ENCODE measurements at regions not wholly inside any gene's neighbourhood (a gene's known extent, or its start where the extent isn't known, plus 50 kb on each side); places are given as distances from the start of the nearest gene placed in this dataset.

DNA sequence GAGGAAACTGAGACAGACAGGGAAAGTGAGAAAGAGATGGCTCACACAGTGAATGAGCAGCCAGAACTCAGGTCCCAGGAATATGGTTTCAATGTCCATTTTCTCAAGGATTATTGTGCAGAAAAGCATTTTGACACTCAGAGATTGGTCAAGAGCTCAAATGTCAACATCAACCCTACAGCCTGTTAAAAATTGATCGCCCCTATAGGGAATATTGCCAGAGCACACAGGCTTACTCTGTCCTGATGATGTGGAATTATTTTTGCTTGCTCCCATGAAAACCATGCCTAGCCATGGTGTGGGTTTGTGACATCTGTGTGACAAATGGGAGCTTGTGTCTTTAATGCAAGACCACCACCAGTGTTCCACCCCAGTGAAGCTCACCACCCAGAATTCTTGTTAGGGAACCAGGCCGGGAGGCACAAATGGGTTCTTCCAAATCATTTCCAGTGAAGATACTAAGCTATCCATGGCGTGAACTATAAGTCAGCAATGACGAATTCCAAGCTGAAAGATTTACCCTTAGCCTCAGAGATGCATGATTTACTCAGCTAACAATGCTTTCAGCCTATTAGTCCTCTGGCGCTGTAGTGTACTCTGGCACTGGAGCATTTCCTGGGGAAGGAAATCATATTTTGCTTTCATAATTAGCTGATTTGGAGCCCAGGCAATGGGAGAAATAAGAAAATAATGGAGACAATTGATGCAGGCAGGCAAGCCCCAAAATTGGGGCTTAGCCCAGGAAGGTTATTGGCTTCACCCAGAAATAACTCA, 1188.2 kb upstream of the TMEM132C start:
- no peak for DNase-seq

- no peak for DNase-seq
Observed at GRCh38 chr12:127079636-127080035, 1187.3 kb upstream of the TMEM132C start.

DNA sequence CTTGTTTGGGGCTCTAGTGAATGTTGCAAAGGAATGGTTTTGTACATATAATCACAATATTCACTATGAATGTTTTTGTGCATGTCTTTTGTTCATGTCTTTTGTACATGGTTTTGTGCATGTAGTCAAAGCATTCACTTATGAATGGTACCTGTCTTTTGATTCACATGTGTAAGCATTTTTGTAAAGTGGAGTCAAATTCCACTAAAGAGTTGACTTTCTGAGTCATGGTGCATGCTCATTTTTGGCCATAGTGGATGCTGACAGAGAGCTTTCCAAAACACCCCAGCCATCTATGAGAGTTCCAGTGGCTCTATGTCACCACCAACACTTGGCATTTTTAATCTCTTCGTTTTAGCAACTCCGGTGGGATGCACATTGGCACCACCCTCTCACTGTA, 1185.9 kb upstream of the TMEM132C start:
- DNase-seq, result no peak

GRCh38 chr12:127083008-127083949, 1183.7 kb upstream of the TMEM132C start:
- DNase-seq, result peak; percentile 2

DNA sequence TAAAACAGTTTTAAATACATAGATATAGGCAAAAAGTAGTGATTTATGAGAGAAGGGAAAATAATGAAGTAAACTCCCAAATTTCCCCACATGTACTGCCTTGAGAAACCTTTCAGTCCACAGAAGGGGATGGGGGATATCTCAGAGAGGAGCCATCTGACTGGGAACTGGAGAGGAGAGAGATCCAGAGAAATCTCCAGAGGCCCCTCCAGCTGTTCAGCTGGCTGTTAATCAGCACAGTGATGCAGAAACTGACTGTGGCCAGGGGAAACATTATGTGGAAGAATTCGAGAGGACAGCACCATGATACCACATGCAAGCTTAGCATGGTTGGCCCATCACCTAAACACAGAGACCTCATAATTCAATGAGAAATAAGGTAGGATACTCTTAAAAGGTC, 1165.9 kb upstream of the TMEM132C start:
- no peak for DNase-seq

- DNase-seq, result no peak
Observed at GRCh38 chr12:127106041-127106440, 1160.9 kb upstream of the TMEM132C start.

DNA sequence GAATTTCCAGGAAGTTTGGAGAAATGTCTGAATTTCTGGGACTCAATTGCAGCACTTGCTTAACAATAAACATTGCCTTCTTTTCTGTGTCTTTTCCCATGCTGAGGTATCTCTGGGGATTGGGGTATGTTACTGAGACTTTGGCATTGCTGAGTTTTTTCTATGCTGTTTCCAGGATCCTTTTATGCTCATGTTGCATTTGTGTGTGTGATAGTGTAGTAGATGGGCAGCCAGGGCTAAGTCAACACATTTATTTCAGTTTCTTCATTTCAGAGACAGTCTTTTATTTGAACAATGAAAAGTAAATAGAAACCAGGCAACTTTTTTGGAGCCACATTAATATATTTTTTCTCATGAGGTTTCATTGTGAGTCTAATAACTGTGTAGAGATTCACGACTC, 1160.3 kb upstream of the TMEM132C start:
- DNase-seq, result no peak

GRCh38 chr12:127107744-127108143, 1159.2 kb upstream of the TMEM132C start:
- no peak for DNase-seq

- DNase-seq, result no peak
Observed at GRCh38 chr12:127108360-127109215, 1158.4 kb upstream of the TMEM132C start.

DNA sequence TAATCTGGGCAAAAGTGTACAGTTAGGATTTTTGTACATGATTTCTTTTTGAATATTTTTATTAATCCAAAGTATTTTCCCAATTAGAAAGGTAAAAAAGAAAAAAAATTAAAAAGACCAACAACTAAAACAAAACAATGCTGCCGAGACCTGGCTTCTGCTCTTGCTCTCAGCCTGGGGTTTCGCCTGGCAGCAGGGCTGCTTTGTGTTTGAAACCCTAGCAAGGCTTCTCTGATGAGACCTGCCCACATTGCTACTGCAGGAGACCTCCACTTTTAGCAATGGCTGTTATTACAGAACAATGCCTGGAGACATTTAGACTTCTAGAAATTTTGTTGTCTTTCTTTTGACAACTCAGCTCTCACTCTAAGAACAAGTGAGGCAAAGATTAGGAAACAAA, 1153.0 kb upstream of the TMEM132C start:
- DNase-seq, result no peak

GRCh38 chr12:127115468-127116035, 1151.4 kb upstream of the TMEM132C start:
- DNase-seq, result no peak

GRCh38 chr12:127118251-127118650, 1148.7 kb upstream of the TMEM132C start:
- DNase-seq, result no peak

GRCh38 chr12:127119600-127120140, 1147.3 kb upstream of the TMEM132C start:
- no peak for DNase-seq

- no peak for DNase-seq
Observed at GRCh38 chr12:127120851-127121250, 1146.1 kb upstream of the TMEM132C start.

- DNase-seq, result no peak
Observed at GRCh38 chr12:127121494-127122084, 1145.4 kb upstream of the TMEM132C start.

DNA sequence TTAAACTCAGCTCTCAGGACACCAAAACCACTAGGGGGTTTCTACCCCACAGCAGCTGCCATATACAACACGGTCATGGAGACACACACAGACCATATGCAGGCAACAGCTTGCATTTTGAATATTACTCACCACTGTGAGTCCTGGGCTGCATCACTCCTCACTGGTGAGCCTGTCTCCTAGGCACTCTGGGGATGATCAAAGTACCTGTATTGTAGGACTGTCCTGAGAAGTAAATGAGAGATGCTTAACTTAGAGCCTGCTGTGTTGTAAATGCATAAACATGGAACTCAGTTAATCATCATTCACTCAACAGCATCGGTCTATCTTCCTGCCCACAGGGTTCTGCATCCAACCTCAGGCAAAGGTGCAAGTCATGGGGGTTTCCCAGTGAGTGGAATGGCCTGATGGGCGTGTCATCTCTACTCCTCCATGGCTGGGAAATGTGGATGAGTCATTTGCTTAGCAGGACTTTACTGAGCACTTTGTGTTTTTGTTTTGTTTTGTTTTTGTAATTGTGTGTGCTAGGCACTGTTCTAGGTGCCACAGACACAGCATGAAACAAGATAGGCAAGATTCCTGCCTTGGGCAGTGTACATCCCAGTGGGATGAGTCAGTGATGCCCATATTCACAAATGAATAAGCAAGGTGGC, 1141.2 kb upstream of the TMEM132C start:
- no peak for DNase-seq

GRCh38 chr12:127126260-127126628, 1140.7 kb upstream of the TMEM132C start:
- no peak for DNase-seq

- DNase-seq, result no peak
Observed at GRCh38 chr12:127127897-127128296, 1139.1 kb upstream of the TMEM132C start.

- DNase-seq, result no peak
Observed at GRCh38 chr12:127130506-127131124, 1136.4 kb upstream of the TMEM132C start.

DNA sequence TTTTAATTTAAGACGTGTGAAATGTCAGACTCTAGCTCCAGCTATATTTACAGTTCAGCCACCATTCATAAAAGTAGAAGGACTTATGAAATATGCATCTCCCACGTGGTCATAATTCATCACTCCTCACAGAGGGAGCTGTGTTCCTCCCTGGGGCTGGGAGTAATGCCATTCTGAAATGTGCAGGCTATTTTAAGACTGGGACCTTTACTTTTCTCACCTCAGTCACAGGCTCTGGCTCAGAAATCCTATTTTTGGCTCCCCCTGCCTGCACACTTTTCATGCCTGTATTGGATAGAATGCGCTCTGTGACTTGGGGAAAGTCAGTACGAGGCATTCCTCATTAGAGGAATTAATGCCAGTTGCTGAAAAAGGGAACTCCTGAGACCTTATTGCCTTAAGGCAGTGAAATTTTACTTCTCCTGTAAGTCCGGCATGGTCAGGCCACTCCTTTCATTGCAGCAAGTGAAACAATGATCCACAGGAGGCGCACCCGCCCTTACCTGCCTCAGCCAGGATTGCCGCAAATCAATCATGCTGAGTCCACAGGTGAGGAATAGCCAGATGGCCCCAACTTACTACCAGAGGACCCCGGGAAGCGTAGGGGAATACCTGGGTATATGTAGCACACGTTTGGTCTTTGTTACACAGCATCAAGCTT, 1133.2 kb upstream of the TMEM132C start:
- DNase-seq, result no peak
